ENCODE measurements at regions not wholly inside any gene's neighbourhood (a gene's known extent, or its start where the extent isn't known, plus 50 kb on each side); places are given as distances from the start of the nearest gene placed in this dataset.

DNA sequence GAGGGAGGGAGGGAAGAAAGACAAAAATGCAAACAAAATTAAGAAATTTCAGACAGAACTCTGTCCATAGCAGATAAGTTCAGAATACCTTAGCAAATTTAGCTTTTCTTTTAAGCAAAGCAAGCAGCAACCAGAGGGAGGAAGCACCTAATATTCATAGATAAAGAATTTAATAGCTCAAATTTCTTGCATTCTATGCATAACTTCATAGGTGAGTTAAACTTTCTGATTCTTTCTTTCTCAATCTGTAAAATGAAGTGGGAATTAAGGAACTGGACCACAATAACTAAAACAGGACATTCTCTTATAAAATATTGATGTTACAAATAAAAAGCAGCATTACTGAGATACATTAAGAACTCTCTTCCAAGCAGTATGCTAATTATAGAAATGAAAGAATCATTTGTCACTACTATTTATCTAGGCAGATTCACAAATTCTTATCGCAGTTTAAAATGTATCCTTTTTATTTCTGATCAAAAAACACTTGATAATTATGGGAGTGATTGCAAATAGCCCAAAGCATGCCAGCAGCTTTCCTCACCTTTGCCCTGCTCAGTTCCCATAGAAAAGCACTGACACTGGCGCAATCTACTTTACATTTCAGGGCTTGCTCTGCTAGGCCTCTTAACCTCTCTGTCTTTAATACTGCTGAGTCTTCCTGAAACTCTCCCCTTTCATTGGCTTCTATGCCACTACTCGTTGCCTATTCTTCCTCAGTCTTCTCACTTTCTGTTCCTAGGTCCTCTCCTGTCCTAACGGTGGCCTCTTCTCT is 341.8 kb downstream of the PIK3R1 start:
- Mint-ChIP-seq H3K4me1 (ENCODE audit: low read depth) (no peaks in the 10 kb centered on the region), H3K27ac (no peak overlapping the region), H3K36me3 (ENCODE audit: low read depth) (no peaks in the 10 kb centered on the region), H3K27me3 (no peaks in the 10 kb centered on the region), H3K4me3 (no peak overlapping the region), H3K9me3 (no peaks in the 10 kb centered on the region)
- DNase-seq, result no peak

DNA sequence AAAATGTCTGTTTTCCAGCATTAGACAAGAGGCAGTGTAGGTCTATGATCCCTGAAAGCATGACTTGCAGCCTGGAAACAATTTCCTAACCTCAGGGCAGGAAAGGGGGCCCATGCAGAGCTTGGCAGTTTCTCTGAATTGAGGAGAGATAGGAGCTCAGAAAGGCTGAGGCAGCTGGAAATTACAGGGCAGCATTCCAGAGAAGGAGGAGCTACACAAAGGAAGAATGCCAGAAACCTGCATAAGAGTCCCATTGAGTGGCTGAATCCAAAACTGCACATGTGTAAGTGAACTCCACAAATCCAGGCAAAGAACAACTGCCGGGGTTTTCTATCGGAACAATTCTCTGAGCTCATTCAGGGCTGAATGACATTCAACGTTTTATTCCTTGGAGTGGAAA is 346.8 kb downstream of the PIK3R1 start:
- H3K36me3 Mint-ChIP-seq (ENCODE audit: low read depth), result no peaks in the 10 kb centered on the region
- H3K4me3 Mint-ChIP-seq, result no peak overlapping the region
- no peaks in the 10 kb centered on the region for H3K27me3 Mint-ChIP-seq
- no peaks in the 10 kb centered on the region for H3K4me1 Mint-ChIP-seq (ENCODE audit: low read depth)
- no peak for DNase-seq
- H3K9me3 Mint-ChIP-seq, result peaks cover 8% of the 10 kb centered on the region
- no peak overlapping the region for H3K27ac Mint-ChIP-seq

DNA sequence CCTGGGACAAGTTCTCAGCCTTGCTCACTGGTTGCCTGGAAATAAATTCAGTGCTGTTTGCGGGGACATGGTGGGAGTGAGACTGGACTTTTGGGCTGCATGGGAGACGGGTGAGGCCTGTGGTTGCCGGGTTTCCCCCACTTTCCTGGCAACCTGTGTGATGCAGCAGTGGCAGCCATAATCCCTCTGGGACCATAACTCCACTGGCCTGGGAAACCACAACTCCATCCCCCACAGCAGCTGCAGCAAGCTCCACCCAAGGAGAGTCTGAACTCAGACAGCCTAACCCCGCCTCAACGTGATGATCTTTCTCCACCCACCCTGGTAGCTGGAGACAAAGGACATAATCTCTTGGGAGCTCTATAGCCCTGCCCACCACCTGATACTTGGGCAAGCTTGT is 349.9 kb downstream of the PIK3R1 start:
- no peak overlapping the region for H3K27ac Mint-ChIP-seq
- H3K4me1 Mint-ChIP-seq (ENCODE audit: low read depth), result no peaks in the 10 kb centered on the region
- H3K9me3 Mint-ChIP-seq, result peaks cover 8% of the 10 kb centered on the region
- H3K27me3 Mint-ChIP-seq, result no peaks in the 10 kb centered on the region
- H3K4me3 Mint-ChIP-seq, result no peak overlapping the region
- DNase-seq, result no peak
- H3K36me3 Mint-ChIP-seq (ENCODE audit: low read depth), result no peaks in the 10 kb centered on the region

DNA sequence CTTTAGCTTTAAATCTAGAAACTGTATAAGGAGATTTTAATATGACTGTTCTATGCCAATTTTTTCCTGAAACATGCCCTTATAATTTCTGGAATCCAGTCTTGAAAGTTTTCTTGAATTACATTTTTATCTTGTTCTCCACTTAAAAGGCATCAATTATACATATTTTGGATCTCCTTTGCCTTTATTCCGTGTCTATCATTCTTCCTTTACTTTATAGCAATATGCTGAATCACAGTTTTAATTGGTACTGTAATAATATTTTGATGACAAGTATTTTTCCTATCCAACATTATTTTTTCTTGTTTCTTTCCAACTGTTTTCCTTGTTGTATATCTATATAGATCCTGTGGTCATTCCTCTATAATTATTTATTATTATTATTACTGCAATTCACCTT is 361.2 kb downstream of the PIK3R1 start:
- no peak overlapping the region for H3K27ac Mint-ChIP-seq
- peaks cover 7% of the 10 kb centered on the region for H3K27me3 Mint-ChIP-seq
- no peak overlapping the region for H3K4me3 Mint-ChIP-seq
- H3K36me3 Mint-ChIP-seq (ENCODE audit: low read depth), result no peaks in the 10 kb centered on the region
- H3K9me3 Mint-ChIP-seq, result peaks cover 13% of the 10 kb centered on the region
- no peak for DNase-seq
- no peaks in the 10 kb centered on the region for H3K4me1 Mint-ChIP-seq (ENCODE audit: low read depth)

DNA sequence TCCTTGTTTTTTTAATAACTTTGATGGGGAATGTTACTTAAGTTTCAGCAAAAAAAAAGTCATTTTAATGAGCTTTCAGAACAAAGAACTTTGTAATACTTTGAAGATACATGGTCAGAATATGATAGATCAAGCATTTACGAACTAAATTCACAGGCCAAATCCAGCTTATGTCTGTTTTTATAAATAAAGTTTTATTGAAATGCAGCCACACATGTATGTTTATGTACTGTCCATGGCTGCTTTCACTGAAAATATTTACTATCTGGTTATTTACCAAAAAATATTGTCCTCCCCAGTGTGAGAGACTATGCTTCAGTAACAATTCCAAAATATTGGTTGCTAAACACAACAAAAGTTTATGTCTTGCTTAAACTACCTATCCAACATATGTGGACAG is 366.7 kb downstream of the PIK3R1 start:
- no peak for DNase-seq
- H3K4me1 Mint-ChIP-seq (ENCODE audit: low read depth), result no peaks in the 10 kb centered on the region
- no peak overlapping the region for H3K27ac Mint-ChIP-seq
- no peaks in the 10 kb centered on the region for H3K36me3 Mint-ChIP-seq (ENCODE audit: low read depth)
- H3K4me3 Mint-ChIP-seq, result no peak overlapping the region
- H3K27me3 Mint-ChIP-seq, result peaks cover 7% of the 10 kb centered on the region
- peaks cover 6% of the 10 kb centered on the region for H3K9me3 Mint-ChIP-seq

DNA sequence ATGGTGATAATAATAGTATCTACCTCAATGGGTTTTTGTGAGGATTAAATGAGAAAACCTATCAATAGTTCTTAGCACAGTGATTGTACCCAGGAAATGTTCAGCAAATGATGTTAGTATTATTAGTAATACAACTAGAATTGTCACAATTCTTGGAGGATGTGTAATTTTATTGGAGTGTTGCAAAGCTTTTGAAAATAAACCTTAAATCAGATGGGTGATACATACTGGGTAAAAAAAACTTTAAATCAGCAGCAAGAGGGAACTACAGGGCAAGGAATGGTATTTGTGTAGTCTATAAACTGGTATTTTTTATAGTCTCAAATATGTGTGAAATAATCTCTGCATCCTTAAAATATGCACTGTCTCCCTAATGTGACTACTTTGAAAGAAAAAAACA is 371.6 kb downstream of the PIK3R1 start:
- DNase-seq, result no peak
- Mint-ChIP-seq H3K27ac (no peak overlapping the region), H3K9me3 (no peaks in the 10 kb centered on the region), H3K27me3 (peaks cover 2% of the 10 kb centered on the region), H3K36me3 (ENCODE audit: low read depth) (no peaks in the 10 kb centered on the region), H3K4me1 (ENCODE audit: low read depth) (no peaks in the 10 kb centered on the region), H3K4me3 (no peak overlapping the region)

DNA sequence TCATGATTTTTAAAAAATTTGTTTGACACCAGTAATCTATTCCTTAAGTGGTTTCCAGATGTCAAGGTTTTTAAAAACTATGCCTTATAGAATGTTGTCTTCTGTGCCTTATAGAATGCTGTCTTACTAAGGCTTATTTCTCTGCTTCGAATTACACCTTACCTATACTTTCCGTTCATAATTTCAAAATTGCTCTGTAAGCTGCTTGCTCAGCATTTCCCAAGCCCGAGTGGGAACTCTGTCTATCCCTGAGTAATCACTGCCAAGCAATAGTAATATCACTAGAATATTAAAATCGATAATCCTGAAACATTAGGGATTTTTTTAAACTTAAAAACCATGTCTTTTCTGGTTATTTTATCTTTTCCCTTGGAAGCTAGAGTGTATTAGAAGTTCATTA is 376.3 kb downstream of the PIK3R1 start:
- H3K9me3 Mint-ChIP-seq, result no peaks in the 10 kb centered on the region
- no peak overlapping the region for H3K4me3 Mint-ChIP-seq
- no peak overlapping the region for H3K27ac Mint-ChIP-seq
- no peaks in the 10 kb centered on the region for H3K36me3 Mint-ChIP-seq (ENCODE audit: low read depth)
- no peak for DNase-seq
- no peaks in the 10 kb centered on the region for H3K4me1 Mint-ChIP-seq (ENCODE audit: low read depth)
- peaks cover 2% of the 10 kb centered on the region for H3K27me3 Mint-ChIP-seq

- Mint-ChIP-seq H3K4me3 (no peak overlapping the region), H3K27me3 (peaks cover 2% of the 10 kb centered on the region), H3K9me3 (no peaks in the 10 kb centered on the region), H3K36me3 (ENCODE audit: low read depth) (no peaks in the 10 kb centered on the region), H3K27ac (no peak overlapping the region), H3K4me1 (ENCODE audit: low read depth) (no peaks in the 10 kb centered on the region)
- DNase-seq, result no peak
Measured at GRCh38 chr5:68592351-68592750, 376.8 kb downstream of the PIK3R1 start.

- Mint-ChIP-seq H3K36me3 (ENCODE audit: low read depth) (no peaks in the 10 kb centered on the region), H3K27ac (no peak overlapping the region), H3K9me3 (no peaks in the 10 kb centered on the region), H3K27me3 (peaks cover 2% of the 10 kb centered on the region), H3K4me3 (no peak overlapping the region), H3K4me1 (ENCODE audit: low read depth) (no peaks in the 10 kb centered on the region)
- DNase-seq, result no peak
Measured at GRCh38 chr5:68593211-68593671, 377.7 kb downstream of the PIK3R1 start.

DNA sequence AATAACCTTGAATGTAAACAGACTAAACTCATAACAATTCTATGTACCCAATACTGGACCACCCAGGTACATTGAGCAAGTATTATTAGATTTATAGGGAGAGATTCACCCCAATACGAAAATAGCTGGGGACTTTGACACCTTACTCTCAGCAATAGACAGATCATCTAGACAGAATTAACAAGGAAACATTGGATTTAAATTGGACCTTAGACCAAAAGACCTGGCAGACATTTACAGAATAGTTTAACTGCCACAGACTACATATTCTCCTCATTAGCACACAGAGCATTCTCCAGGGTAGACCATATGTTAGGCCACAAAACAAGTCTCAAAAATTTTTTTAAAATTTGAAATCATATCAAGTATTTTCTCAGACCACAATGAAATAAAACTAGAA is 397.4 kb downstream of the PIK3R1 start:
- peaks cover 21% of the 10 kb centered on the region for H3K9me3 Mint-ChIP-seq
- no peaks in the 10 kb centered on the region for H3K4me1 Mint-ChIP-seq (ENCODE audit: low read depth)

GRCh38 chr5:68618501-68618900 is 402.9 kb downstream of the PIK3R1 start:
- no peaks in the 10 kb centered on the region for H3K27me3 Mint-ChIP-seq
- H3K27ac Mint-ChIP-seq, result no peak overlapping the region
- no peaks in the 10 kb centered on the region for H3K36me3 Mint-ChIP-seq (ENCODE audit: low read depth)
- no peak overlapping the region for H3K4me3 Mint-ChIP-seq
- DNase-seq, result no peak
- H3K9me3 Mint-ChIP-seq, result peaks cover 4% of the 10 kb centered on the region
- H3K4me1 Mint-ChIP-seq (ENCODE audit: low read depth), result no peaks in the 10 kb centered on the region

More for the DNA sequence above, 397.4 kb downstream of the PIK3R1 start:
- H3K36me3 Mint-ChIP-seq (ENCODE audit: low read depth), result no peaks in the 10 kb centered on the region
- H3K4me3 Mint-ChIP-seq, result no peak overlapping the region
- no peak for DNase-seq
- H3K27me3 Mint-ChIP-seq, result no peaks in the 10 kb centered on the region
- no peak overlapping the region for H3K27ac Mint-ChIP-seq

GRCh38 chr5:68627001-68627400 is 411.4 kb downstream of the PIK3R1 start:
- Mint-ChIP-seq H3K36me3 (ENCODE audit: low read depth) (no peaks in the 10 kb centered on the region), H3K4me1 (ENCODE audit: low read depth) (no peaks in the 10 kb centered on the region), H3K9me3 (no peaks in the 10 kb centered on the region), H3K27ac (no peak overlapping the region), H3K4me3 (no peak overlapping the region), H3K27me3 (no peaks in the 10 kb centered on the region)
- no peak for DNase-seq

GRCh38 chr5:68628082-68628814 is 412.7 kb downstream of the PIK3R1 start:
- DNase-seq, result no peak
- Mint-ChIP-seq H3K27me3 (no peaks in the 10 kb centered on the region), H3K27ac (no peak overlapping the region), H3K4me1 (ENCODE audit: low read depth) (no peaks in the 10 kb centered on the region), H3K4me3 (no peak overlapping the region), H3K9me3 (no peaks in the 10 kb centered on the region), H3K36me3 (ENCODE audit: low read depth) (no peaks in the 10 kb centered on the region)

GRCh38 chr5:68630354-68630753 is 414.8 kb downstream of the PIK3R1 start:
- Mint-ChIP-seq H3K9me3 (no peaks in the 10 kb centered on the region), H3K36me3 (ENCODE audit: low read depth) (no peaks in the 10 kb centered on the region), H3K27me3 (peaks cover 6% of the 10 kb centered on the region), H3K27ac (no peak overlapping the region), H3K4me3 (no peak overlapping the region), H3K4me1 (ENCODE audit: low read depth) (no peaks in the 10 kb centered on the region)
- no peak for DNase-seq

DNA sequence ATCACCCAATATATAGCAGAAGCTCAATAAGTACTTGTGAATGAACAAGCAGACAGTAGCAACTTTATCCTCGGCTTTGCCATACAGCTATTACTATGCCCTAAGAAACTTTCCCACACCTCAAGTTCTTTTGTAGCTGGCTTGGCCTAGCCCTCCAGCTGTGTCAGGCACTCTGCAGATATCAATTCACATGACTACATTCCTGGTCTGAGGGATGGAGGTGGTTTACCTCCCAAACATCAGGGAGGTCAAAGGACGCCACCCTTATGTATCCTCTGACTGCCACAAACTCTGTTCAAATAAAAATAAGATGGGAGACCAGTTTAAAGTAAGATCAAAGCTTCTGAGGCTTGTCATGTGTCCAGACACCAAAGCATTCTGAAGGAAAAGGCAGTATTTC is 416.3 kb downstream of the PIK3R1 start:
- H3K9me3 Mint-ChIP-seq, result no peaks in the 10 kb centered on the region
- H3K36me3 Mint-ChIP-seq (ENCODE audit: low read depth), result no peaks in the 10 kb centered on the region
- peaks cover 6% of the 10 kb centered on the region for H3K27me3 Mint-ChIP-seq
- no peak for DNase-seq
- no peaks in the 10 kb centered on the region for H3K4me1 Mint-ChIP-seq (ENCODE audit: low read depth)
- H3K27ac Mint-ChIP-seq, result no peak overlapping the region
- H3K4me3 Mint-ChIP-seq, result no peak overlapping the region
